ENCODE measurements at regions not wholly inside any gene's neighbourhood (a gene's known extent, or its start where the extent isn't known, plus 50 kb on each side); places are given as distances from the start of the nearest gene placed in this dataset.

DNA sequence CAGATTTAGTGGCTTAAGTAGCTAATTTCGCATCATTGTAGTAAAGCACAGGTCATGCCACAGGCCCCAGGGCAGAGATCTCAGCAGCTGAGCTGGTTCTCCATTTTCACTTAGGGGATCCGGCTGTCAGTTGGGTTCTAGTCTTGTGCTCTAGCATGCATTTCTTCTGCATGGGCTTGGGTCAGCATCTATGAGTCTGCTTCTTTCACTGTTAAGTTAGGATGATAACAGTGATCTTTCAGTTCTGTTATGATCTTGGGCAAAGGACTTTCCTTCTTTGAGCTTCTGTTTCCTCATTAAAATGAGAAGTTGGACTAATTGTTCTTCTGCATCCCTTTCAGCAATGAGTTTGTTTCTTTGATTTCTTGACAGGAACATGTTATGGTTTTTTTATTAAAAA, 123.6 kb upstream of the DNAH14 start:
- TF ChIP-seq, protein P1, sequence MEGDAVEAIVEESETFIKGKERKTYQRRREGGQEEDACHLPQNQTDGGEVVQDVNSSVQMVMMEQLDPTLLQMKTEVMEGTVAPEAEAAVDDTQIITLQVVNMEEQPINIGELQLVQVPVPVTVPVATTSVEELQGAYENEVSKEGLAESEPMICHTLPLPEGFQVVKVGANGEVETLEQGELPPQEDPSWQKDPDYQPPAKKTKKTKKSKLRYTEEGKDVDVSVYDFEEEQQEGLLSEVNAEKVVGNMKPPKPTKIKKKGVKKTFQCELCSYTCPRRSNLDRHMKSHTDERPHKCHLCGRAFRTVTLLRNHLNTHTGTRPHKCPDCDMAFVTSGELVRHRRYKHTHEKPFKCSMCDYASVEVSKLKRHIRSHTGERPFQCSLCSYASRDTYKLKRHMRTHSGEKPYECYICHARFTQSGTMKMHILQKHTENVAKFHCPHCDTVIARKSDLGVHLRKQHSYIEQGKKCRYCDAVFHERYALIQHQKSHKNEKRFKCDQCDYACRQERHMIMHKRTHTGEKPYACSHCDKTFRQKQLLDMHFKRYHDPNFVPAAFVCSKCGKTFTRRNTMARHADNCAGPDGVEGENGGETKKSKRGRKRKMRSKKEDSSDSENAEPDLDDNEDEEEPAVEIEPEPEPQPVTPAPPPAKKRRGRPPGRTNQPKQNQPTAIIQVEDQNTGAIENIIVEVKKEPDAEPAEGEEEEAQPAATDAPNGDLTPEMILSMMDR (IDR thresholded peaks at IDR 0.05), result no peak
- no peak for TF ChIP-seq POLR2A (IDR thresholded peaks at IDR 0.05)

Data from uterus (tissue), 2 donors.